Activated naive CD8-positive, alpha-beta T cell treated with anti-CD3 and anti-CD28 coated beads for 36 hours (primary cell): ENCODE measurements at regions not wholly inside any gene's neighbourhood (a gene's known extent, or its start where the extent isn't known, plus 50 kb on each side); places are given as distances from the start of the nearest gene placed in this dataset.
"Not testable (repeated sequence)": the region's sequence is repeated elsewhere in the genome, so short reads cannot be mapped to it uniquely, and the experiment has no call there.

Experiments used
- DNase-seq: peaks from one replicate; pipeline ENCODE4 v3.0.0; 2021
- H3K27ac Mint-ChIP-seq: one replicate; pipeline ENCODE4 v1.8.0; 2022; ENCODE audit warnings: mild to moderate bottlenecking, moderate library complexity, mixed read lengths
- H3K27me3 Mint-ChIP-seq: one replicate; pipeline ENCODE4 v1.8.0; 2022; ENCODE audit warnings: mild to moderate bottlenecking, mixed read lengths
- H3K36me3 Mint-ChIP-seq: one replicate; pipeline ENCODE4 v1.8.0; 2021; ENCODE audit warnings: mild to moderate bottlenecking, mixed read lengths
- H3K4me1 Mint-ChIP-seq: one replicate; pipeline ENCODE4 v1.8.0; 2021; ENCODE audit warnings: mixed read lengths
- H3K4me3 Mint-ChIP-seq: one replicate; pipeline ENCODE4 v1.8.0; 2022; ENCODE audit warnings: mild to moderate bottlenecking, moderate library complexity, mixed read lengths
- H3K9me3 Mint-ChIP-seq: one replicate; pipeline ENCODE4 v1.8.0; 2022; ENCODE audit warnings: mixed read lengths

DNA sequence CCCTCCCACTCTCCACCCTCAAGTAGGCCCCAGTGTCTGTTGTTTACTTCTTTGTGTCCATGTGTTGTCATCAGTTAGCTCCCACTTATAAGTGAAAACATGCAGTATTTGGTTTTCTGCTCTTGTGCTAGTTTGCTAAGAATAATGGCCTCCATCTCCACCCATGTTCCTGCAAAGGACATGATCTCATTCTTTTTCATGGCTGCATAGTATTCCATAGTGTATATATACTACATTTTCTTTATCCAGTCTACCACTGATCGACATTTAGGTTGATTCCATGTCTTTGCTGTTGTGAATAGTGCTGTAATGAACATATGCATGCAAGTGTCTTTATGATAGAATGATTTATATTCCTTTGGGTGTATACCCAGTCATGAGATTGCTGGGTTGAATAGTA is 116.0 kb downstream of the TDRD15 start:
- not testable (repeated sequence) for H3K36me3 Mint-ChIP-seq, H3K27ac Mint-ChIP-seq, H3K4me3 Mint-ChIP-seq, H3K4me1 Mint-ChIP-seq, H3K9me3 Mint-ChIP-seq, DNase-seq, H3K27me3 Mint-ChIP-seq

- Mint-ChIP-seq H3K4me1 (no peaks in the 10 kb centered on the region), H3K27ac (no peak overlapping the region), H3K9me3 (peaks cover 11% of the 10 kb centered on the region), H3K4me3 (no peak overlapping the region), H3K27me3 (no peaks in the 10 kb centered on the region), H3K36me3 (no peaks in the 10 kb centered on the region)
- no peak for DNase-seq
Measured at GRCh38 chr2:21244161-21244560, 120.4 kb downstream of the TDRD15 start.

DNA sequence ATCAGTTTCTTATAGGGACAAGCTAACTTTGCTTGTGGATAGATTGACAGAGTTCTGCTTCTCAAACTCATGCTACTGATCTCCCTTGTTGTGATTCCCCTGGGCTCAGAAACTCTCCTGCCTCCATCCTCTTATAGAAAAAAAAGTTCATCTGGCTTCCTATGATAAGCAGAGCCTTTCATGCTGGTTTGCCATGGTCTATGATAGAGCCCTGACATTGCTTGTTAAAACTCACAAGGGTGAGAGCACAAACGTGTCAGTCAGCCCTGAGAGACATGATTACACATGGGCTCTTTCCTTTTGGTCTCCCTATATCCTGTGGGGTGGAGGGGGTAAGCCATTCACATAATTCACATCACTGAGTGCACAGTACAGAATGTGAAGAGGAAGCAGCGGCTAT is 121.8 kb downstream of the TDRD15 start:
- Mint-ChIP-seq H3K27ac (no peak overlapping the region), H3K27me3 (no peaks in the 10 kb centered on the region), H3K4me1 (no peaks in the 10 kb centered on the region), H3K4me3 (no peak overlapping the region), H3K36me3 (no peaks in the 10 kb centered on the region), H3K9me3 (peaks cover 10% of the 10 kb centered on the region)
- DNase-seq: no peak

- Mint-ChIP-seq H3K4me3 (no peak overlapping the region), H3K4me1 (no peaks in the 10 kb centered on the region), H3K27me3 (no peaks in the 10 kb centered on the region)
Measured at GRCh38 chr2:21249367-21249766, 125.6 kb downstream of the TDRD15 start.

DNA sequence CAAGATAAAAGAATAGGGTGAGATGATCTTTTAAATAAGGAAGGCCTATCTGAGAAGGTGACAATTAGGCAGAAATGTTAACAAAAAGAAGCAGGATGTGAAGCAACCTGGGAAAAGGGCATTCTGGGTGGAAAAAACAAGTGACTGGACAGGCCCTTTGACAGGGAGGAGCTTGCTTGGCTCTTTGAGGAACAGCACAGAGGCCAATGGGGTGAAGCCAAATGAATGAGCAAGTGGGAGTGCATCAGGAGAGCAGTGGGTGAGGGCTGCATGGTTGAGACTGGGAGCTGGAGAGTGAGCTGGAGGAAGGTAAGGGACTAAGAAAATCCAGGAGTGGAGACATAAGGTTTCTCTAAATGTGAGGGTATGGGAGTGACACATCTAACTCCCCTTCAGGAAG is 126.9 kb downstream of the TDRD15 start:
- Mint-ChIP-seq H3K4me3 (no peak overlapping the region), H3K36me3 (no peaks in the 10 kb centered on the region), H3K9me3 (peaks cover 2% of the 10 kb centered on the region), H3K27me3 (no peaks in the 10 kb centered on the region), H3K4me1 (no peaks in the 10 kb centered on the region), H3K27ac (no peak overlapping the region)
- DNase-seq: no peak

More at GRCh38 chr2:21249367-21249766, 125.6 kb downstream of the TDRD15 start:
- Mint-ChIP-seq H3K27ac (no peak overlapping the region), H3K36me3 (no peaks in the 10 kb centered on the region), H3K9me3 (peaks cover 2% of the 10 kb centered on the region)
- DNase-seq: no peak

- Mint-ChIP-seq H3K9me3 (peaks cover 2% of the 10 kb centered on the region), H3K36me3 (no peaks in the 10 kb centered on the region), H3K4me3 (no peak overlapping the region), H3K27me3 (no peaks in the 10 kb centered on the region), H3K27ac (no peak overlapping the region), H3K4me1 (no peaks in the 10 kb centered on the region)
- DNase-seq: no peak
Measured at GRCh38 chr2:21251216-21251980, 127.6 kb downstream of the TDRD15 start.

DNA sequence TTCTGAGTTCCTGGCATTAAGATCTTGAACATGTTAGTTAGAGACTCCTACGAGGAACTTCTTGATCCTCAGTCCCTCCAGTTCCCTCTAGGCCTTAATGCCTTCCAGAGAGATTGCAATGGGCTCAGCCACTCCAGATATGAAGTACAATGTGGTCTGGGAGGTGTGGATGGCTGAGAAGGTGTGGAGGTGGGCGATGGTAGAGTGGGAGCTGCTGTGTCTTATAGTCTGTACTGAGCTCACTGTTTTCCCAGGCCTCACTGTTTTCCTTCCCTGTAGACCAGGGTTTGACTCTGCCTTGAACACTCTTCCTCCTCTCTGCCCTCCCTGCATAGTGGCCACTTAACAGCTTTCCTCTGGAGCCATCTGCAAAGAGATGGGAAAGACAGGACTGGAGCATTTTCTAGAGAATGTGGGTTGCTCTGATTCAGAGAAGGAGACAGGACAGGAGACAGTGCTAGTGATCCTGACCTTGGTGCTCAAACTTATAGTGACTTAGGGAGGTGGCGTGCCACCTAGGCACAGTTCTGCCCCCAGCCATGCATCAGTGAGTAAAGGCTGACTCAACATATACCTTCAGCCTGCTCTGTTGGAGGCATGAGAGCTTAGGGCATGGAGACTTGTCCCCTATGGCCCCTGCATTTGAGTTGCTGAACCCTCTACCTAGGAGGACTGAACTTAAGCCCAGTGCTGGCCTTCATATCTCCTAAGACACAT is 129.7 kb downstream of the TDRD15 start:
- no peak for DNase-seq
- Mint-ChIP-seq H3K4me3 (no peak overlapping the region), H3K36me3 (no peaks in the 10 kb centered on the region), H3K27ac (no peak overlapping the region), H3K4me1 (no peaks in the 10 kb centered on the region), H3K9me3 (no peaks in the 10 kb centered on the region), H3K27me3 (no peaks in the 10 kb centered on the region)

DNA sequence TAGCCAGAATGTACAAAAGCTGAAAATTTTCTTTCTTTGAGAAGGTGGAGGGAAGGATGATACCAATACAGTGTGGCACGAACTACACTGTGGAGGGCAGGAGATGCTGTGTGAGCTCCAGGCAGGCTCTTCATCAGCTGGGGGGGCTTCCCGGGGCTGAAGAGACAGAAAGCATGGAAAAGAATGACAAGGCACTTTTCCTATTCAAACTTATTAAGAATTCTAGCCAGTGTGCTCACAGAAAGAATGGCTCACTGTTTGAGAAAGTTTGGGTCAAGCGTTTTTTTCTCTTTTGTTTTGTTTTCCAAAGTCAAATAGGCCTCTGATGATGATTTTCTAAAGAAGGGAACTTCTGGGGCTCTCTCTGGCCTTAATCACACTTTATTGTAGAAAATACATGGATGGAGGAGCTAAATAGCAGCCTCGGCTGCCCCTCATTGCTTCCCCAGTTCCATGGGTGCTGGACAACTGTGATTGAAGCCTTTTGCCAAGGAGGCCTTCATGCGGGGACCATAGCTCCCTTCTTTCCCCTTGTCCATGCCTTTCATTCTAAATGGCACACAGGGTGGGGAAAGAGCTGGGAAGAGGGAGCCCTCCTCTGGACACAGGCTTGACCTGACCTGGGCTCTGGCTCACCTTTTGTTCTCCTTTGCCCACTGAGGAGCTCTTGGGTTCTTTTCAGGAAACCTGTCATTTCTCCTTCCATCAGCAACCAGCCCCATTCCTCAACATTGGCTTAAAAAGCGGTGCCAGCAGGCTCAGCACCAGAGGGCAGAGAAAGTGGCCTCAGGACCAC is 130.6 kb downstream of the TDRD15 start:
- H3K36me3 Mint-ChIP-seq: no peaks in the 10 kb centered on the region
- no peaks in the 10 kb centered on the region for H3K4me1 Mint-ChIP-seq
- no peaks in the 10 kb centered on the region for H3K27me3 Mint-ChIP-seq
- no peaks in the 10 kb centered on the region for H3K9me3 Mint-ChIP-seq
- no peak overlapping the region for H3K4me3 Mint-ChIP-seq
- H3K27ac Mint-ChIP-seq: no peak overlapping the region
- no peak for DNase-seq

- no peaks in the 10 kb centered on the region for H3K9me3 Mint-ChIP-seq
- H3K27ac Mint-ChIP-seq: no peak overlapping the region
- DNase-seq: no peak
- H3K36me3 Mint-ChIP-seq: no peaks in the 10 kb centered on the region
- no peak overlapping the region for H3K4me3 Mint-ChIP-seq
- no peaks in the 10 kb centered on the region for H3K4me1 Mint-ChIP-seq
- H3K27me3 Mint-ChIP-seq: no peaks in the 10 kb centered on the region
Measured at GRCh38 chr2:21256006-21256405, 132.2 kb downstream of the TDRD15 start.

GRCh38 chr2:21257621-21258020 is 133.9 kb downstream of the TDRD15 start:
- Mint-ChIP-seq H3K27me3 (no peaks in the 10 kb centered on the region), H3K4me1 (no peaks in the 10 kb centered on the region), H3K36me3 (no peaks in the 10 kb centered on the region), H3K27ac (no peak overlapping the region), H3K9me3 (no peaks in the 10 kb centered on the region), H3K4me3 (no peak overlapping the region)
- no peak for DNase-seq

- Mint-ChIP-seq H3K4me1 (no peaks in the 10 kb centered on the region), H3K9me3 (no peaks in the 10 kb centered on the region), H3K27ac (no peak overlapping the region), H3K4me3 (no peak overlapping the region), H3K27me3 (no peaks in the 10 kb centered on the region), H3K36me3 (no peaks in the 10 kb centered on the region)
- no peak for DNase-seq
Measured at GRCh38 chr2:21258082-21258481, 134.3 kb downstream of the TDRD15 start.

DNA sequence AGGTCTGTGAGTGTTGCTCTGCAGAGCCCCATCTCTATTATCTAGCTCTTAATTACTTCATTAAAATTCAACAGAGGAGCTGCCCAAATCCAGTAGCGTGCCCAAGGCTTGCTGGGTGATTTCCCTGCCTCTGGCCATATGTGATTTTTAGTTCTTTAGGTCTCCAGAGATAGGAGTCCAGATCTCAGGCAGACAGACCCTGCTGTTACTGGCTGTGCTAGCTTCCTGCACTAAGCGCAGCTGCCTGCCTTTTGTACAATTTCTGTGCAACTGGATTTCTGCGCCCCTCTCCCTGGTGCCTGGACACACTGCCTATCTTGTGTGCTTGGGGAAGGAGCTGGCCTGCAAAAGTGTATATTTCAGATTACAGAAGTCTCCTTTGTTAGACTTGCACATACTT is 136.5 kb downstream of the TDRD15 start:
- DNase-seq: no peak
- no peaks in the 10 kb centered on the region for H3K27me3 Mint-ChIP-seq
- H3K9me3 Mint-ChIP-seq: no peaks in the 10 kb centered on the region
- H3K36me3 Mint-ChIP-seq: no peaks in the 10 kb centered on the region
- H3K27ac Mint-ChIP-seq: no peak overlapping the region
- no peaks in the 10 kb centered on the region for H3K4me1 Mint-ChIP-seq
- H3K4me3 Mint-ChIP-seq: no peak overlapping the region

DNA sequence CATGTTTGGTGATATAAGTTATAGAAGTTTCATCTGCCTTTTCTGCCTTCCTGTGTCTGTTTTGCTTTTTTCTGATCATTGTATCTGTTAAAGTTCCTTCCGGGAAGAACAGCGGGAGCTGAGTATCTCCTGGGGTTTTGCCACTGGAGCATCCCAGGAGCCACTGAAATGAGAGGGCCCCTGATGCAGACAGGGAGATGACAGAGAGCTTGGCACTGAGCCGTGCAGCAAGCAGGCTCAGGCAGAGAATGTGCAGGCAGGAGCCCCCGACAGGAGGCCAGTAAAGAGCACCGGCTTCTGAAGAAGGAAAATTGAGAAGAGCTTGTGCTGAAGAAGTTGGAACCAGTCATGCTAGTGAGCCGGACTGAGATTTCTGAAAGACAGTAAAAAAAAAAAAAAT is 137.8 kb downstream of the TDRD15 start:
- Mint-ChIP-seq H3K4me1 (no peaks in the 10 kb centered on the region), H3K27ac (no peak overlapping the region), H3K9me3 (no peaks in the 10 kb centered on the region), H3K4me3 (no peak overlapping the region), H3K36me3 (no peaks in the 10 kb centered on the region), H3K27me3 (no peaks in the 10 kb centered on the region)
- DNase-seq: no peak

DNA sequence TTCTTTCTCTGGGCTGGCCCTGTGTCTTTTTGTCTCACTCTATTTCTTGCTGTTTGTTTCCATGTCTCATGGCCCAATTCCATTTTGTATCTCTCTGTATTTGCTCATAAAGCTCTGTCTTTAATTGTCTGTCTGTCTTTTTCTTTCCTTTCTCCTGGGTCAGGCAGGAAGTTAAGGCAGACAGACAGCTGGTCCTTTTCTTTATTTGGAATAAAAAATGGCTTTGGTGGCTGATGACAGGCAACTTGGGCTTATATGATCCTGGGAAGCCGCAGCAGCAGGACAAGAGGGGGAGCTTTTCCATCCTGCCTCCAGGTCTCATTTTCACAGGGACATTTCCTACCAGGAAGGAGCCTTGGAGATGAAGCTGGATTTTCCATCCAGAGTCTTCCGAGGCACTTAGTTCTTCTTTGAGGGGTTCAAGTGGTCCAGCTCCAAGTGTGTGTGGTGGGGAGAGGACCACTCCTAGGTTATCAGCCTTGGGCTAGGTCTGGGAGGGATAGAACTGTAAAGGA is 138.7 kb downstream of the TDRD15 start:
- no peak overlapping the region for H3K4me3 Mint-ChIP-seq
- no peak for DNase-seq
- H3K27me3 Mint-ChIP-seq: no peaks in the 10 kb centered on the region
- no peak overlapping the region for H3K27ac Mint-ChIP-seq
- H3K9me3 Mint-ChIP-seq: no peaks in the 10 kb centered on the region
- no peaks in the 10 kb centered on the region for H3K4me1 Mint-ChIP-seq
- no peaks in the 10 kb centered on the region for H3K36me3 Mint-ChIP-seq

DNA sequence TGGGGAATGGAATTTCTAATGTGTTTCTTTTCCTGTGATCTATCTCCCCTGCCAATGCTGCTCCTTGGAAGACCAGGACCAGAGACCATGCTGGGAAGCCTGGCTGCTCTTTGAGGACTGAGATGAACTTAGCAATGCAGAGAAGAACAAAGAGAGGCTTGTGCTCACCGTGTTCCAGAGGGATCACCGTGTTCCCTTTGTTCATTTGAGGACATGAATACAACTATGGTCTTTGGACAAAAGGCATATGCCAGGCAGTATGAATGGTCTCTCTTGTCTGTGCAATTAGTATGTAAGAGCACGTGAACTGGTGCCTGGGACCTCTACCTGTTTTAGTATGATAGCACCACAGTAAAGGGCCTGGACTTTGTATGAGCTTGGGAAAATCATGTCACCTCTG is 139.9 kb downstream of the TDRD15 start:
- Mint-ChIP-seq H3K27ac (no peak overlapping the region), H3K9me3 (no peaks in the 10 kb centered on the region), H3K4me1 (no peaks in the 10 kb centered on the region), H3K4me3 (no peak overlapping the region), H3K36me3 (no peaks in the 10 kb centered on the region), H3K27me3 (no peaks in the 10 kb centered on the region)
- no peak for DNase-seq
